Dedifferentiated amniotic fluid mesenchymal stem cell (primary cell): ENCODE measurements at regions not wholly inside any gene's neighbourhood (a gene's known extent, or its start where the extent isn't known, plus 50 kb on each side); places are given as distances from the start of the nearest gene placed in this dataset.

Experiments
- DNase-seq: peaks from one replicate; pipeline ENCODE4 v3.0.0-alpha.2; 2016; ENCODE audit errors: extremely low spot score

DNA sequence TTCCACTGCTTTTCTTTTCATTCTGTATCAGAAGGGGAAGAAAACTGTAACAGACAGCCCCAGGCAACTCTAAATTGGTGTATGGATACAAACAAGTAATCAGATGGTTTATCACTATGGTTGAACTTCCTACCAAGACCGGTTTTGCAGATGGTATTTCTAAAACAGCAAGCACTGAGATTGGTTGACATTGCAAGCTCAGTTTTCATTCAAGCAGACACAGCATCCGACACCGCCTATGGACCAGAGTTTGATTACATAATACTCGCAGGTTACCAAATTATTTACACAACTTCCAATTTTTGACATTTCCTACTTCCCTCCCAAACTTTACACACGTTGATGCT lies 209.9 kb downstream of the ALDH8A1 start:
- no peak for DNase-seq

DNA sequence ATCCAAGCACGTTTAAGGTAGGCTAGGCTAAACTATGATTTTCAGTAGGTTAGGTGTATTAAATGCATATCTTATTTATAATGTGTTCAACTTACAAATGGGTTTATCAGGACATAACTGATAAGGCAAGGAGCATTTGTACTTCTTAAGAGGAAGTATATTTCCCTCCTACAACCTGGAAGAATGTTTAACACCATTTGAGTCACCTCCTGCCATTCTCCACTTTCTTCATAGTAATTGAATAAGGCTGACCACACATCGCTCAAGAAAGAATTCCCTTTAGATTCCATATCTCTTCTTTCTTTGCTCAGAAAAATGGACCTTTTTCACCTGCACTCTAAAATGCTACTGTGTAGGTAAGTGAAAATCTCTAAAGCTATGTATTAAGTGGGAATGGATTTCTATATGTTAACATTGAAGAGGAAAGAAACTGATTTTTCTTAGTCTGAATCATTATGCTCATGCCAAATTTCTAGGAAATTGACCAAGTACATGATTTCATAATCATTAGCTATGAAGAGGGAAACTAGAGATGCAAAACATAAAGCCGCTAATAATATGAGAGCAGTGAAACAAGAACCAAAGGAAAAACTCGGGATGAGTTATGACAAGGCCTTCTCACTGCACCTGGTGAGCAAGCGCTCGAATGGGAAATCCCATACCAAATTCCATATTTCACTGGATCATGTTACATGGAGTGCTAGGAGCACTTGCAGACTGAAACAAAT lies 210.4 kb downstream of the ALDH8A1 start:
- DNase-seq, result no peak

DNA sequence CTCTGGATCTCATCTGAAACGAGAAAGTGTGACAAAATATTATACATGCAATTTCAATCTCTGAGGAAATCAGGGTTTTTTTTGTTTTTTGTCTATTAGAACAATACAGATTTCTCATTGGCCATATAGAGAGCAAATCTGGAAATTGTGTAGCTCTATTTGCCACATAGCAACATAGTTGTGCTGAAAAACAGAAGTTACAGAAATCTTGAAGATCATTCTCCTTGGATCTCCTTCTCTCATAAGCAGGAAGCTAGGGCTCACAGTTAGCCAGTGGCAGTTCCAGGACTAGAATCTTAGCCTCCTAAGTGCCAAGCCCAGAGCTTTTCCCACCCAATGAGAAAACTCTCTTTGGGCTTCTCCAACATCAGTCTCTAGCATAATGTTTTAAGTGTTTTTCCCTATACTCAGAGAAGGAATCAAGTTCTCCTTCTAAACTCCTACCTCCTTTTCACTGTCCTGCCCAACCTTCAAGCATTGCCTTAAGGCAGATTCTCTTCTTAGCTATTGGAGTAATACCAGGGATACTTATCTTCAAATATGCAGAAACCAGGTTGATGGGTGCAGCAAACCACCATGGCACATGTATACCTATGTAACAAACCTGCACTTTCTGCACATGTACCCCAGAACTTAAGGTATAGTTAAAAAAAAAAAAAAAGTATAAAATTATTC lies 211.6 kb downstream of the ALDH8A1 start:
- DNase-seq, result no peak

- DNase-seq, result no peak
Measured at GRCh38 chr6:134735461-134735860, 214.4 kb downstream of the ALDH8A1 start.

DNA sequence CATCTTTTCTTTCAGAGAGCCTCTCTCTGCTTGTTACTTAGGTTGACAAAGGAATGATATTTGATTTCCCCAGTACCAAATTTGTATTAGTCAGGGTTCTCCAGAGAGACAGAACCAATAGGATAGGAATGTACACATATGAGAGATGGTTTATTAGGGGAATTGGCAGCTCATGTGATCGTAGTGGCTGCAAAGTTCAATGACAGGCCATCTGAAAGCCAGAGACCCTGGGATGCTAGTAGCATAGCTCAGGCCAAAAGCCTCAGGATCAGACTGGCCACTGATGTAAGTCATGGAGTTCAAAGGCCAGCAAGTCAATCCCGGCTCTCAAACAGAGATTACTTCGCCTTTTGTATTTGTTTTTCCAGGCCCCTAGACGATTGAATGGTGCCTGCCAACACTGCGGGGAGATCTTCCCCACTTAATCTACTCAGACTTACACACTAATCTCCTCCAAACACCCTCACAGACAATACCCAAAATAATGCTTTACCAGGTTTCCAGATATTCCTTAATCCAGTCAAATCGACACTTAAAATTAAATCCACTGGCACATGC lies 215.5 kb downstream of the ALDH8A1 start:
- no peak for DNase-seq

DNA sequence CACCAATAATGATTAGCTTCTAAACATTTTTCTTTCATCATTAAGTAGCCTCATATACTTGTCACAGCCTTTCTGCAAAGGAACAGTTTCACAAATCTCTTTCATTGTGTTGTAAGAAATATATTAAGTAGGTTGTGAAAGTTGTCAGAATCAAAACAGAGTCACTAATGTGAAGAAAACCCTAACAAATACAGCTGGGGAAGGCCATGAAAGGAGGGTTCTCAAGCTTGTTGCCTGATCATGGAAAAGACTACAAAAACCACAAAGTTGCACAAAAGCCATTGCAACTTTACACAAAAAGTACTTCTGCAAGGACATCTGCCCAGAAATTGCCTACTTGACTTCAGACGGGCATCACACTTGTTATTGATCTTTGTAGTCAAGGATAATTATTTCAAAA lies 216.1 kb downstream of the ALDH8A1 start:
- DNase-seq, result no peak

- DNase-seq, result no peak
Measured at GRCh38 chr6:134732763-134733162, 217.1 kb downstream of the ALDH8A1 start.

DNA sequence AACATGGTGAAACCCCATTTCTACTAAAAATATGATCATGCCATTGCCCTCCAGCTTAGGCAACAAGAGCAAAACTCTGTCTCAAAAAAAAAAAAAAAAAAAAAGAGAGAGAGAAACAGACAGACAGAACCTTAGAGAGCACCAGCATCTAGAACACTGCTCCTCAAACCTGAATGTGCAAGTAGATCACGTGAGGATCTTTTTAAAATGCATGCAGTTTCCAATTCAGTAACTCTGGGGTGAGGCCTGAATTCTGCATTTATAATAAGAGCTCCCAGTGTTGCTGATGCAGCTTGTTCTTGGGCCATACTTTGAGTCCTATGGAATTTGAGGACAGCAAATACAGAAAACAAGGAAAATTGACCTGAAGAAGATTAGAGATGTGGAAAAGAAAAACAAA lies 218.3 kb downstream of the ALDH8A1 start:
- no peak for DNase-seq

DNA sequence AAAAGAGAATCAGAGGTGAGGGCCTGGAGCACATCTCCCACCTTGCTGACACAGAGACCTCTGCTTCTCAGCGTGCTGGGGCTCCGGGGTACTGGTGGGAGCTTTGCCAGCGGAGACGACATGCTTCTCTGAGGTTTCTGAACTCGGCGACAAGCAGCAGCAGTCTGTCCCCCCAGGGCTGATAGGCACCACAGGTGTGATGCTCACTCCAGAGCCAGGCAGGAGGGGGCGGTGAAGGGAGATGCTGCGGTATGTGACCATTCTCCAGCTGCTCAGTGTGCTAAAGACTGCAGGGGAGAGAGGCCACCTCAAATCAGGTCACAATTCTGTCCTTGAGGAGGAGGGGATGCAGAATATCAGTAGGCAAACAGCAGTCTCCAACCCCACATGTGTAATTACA lies 219.9 kb downstream of the ALDH8A1 start:
- no peak for DNase-seq

- DNase-seq, result no peak
Measured at GRCh38 chr6:134729561-134729960, 220.3 kb downstream of the ALDH8A1 start.

DNA sequence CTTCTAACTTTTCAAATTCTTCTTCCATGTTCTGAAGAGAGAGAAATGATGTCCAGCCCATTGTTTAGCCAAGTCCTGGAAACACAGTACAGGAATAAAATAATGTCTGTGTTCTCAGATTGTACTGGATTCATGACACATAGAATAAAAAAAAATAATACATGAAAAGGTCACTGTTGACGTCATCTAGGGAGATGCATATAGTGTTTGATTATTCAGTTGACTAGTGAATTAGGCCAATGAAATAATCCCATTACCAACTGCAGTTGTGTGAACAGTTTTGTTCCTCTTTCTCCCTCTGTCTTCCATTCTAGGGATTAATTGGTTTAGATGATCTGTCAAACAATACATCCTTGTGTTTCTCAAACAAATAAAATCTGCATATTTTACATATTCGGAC lies 222.8 kb downstream of the ALDH8A1 start:
- no peak for DNase-seq

DNA sequence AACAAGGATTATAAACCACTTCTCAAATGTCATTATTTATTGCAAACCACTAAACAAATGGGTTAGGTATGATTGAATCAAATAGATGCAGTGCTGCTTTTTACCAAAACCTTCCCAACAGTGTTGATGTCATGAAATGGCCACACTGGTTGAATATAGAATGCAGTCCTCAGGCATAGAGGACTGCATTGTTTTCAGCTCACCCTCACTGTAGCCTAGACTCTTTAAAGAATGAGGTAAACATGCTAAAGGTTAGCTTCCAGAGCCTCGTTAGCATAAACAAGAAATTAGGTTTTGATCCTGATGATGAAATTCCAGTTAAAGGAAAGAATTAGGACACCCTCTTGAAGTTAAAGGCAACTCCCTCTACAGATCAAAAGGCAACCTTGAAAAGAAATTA lies 224.3 kb downstream of the ALDH8A1 start:
- DNase-seq, result no peak

- no peak for DNase-seq
Measured at GRCh38 chr6:134724771-134725340, 225.0 kb downstream of the ALDH8A1 start.

DNA sequence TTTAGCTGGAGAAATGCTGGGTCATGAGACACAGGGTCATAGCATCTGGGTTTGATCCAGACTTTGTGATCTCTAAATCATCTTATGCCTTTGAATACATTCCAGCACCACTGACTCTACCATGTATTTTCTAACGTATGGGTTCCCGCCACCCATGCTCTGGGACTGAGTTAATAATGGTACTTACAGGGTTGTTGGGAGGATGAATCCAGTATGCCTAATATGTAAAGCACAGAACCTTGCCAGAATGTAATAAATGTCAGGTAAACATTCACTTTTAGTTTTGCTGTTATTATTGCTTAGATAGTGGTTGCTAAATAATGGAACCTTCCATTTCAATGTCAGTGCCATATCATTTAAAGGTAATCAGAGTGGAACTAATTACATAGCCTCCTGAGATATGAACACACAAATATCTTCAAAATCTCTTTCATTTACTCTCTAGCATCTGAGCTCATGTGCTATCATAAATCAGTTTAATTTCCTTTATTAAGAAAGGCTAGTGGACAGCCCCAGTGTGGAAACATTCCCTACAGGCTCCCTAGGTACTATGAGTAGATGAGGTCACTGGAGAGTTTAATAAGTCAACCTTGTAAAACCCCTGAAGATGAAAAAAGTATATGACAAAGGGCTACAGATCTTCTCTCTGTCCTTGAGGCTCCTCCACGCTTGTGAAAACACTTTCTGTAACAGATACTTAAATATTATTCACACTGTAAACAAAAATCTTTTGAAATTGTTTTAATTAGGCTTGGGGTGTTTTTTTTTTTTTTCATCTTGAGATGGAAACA lies 226.6 kb downstream of the ALDH8A1 start:
- DNase-seq, result no peak

- peak; percentile 71 for DNase-seq
Measured at GRCh38 chr6:134722200-134722870, 227.6 kb downstream of the ALDH8A1 start.

GRCh38 chr6:134721060-134721405 lies 228.9 kb downstream of the ALDH8A1 start:
- DNase-seq, result no peak

GRCh38 chr6:134720353-134721059 lies 229.4 kb downstream of the ALDH8A1 start:
- DNase-seq, result no peak

- DNase-seq, result no peak
Measured at GRCh38 chr6:134719911-134720310, 230.0 kb downstream of the ALDH8A1 start.

- no peak for DNase-seq
Measured at GRCh38 chr6:134719286-134719685, 230.6 kb downstream of the ALDH8A1 start.

- no peak for DNase-seq
Measured at GRCh38 chr6:134714679-134715078, 235.2 kb downstream of the ALDH8A1 start.

GRCh38 chr6:134714113-134714512 lies 235.8 kb downstream of the ALDH8A1 start:
- DNase-seq, result no peak
